Esophagus muscularis mucosa (tissue), 4 donors: ENCODE measurements at regions not wholly inside any gene's neighbourhood (a gene's known extent, or its start where the extent isn't known, plus 50 kb on each side); places are given as distances from the start of the nearest gene placed in this dataset.

Experiments used
- CTCF ChIP-seq, 3 experiments: fragments of 200-600 bp in 2 of 3; fragments of 450-650 bp in 1 of 3; sonication (generic) in 2 of 3; IDR thresholded peaks; one replicate each; pipeline ENCODE4 v1.5.1; 2017 to 2019; ENCODE audit warnings: antibody characterized with exemption in 3 of 3, mild to moderate bottlenecking in 2 of 3, moderate library complexity in 1 of 3
- EP300 ChIP-seq: sonication (generic); formaldehyde crosslinking; IDR thresholded peaks from one replicate; pipeline ENCODE4 v1.6.1; 2017; ENCODE audit warnings: antibody characterized with exemption
- POLR2A ChIP-seq: fragments of 450-650 bp; IDR thresholded peaks from one replicate; pipeline ENCODE4 v1.6.1; 2017; ENCODE audit warnings: antibody characterized with exemption, moderate library complexity, mild to moderate bottlenecking, low read depth

DNA sequence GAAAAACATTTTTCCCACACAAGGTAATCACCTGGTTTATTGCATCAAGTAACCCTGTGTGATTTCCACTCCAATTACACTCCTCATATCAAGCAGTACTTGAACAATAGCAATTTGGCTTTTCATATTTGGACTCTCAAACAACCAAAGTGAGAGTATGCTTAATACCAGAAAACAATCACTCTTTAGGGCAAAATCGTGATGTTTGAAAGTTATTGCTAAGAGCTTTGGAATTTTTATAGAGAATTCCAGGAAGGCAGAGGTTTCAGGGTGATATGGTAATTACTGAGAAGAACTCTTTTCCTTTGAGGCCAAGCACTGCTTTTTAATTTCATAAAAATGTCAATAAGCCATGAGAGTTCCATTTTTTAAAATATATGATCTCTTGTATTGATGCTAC is 779.5 kb upstream of the LRRTM1 start:
- TF ChIP-seq CTCF (IDR thresholded peaks at IDR 0.05): no peak
- no peak for TF ChIP-seq EP300
- no peak for TF ChIP-seq POLR2A
